ENCODE measurements at regions not wholly inside any gene's neighbourhood (a gene's known extent, or its start where the extent isn't known, plus 50 kb on each side); places are given as distances from the start of the nearest gene placed in this dataset.

DNA sequence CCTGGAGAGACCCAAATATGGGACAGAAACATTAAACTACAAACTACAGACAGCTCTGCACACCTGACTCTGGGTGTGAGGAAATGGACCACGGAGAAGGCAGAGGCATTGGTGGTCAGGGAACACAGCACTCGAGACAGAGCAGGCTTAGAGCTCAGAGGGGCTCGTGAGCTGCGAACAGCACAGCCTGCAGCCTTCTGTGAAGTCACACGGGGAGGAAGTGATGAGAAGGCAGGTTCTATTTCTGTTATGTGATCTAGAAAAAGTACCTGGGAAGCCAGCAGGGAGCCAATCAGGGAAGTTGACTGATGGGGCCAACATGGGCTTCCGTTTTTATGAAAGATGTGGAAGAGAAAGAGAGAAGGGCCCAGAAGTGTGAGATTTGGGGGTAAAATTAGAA, 88.9 kb upstream of the SNAP25 start:
- TF ChIP-seq, protein P1, sequence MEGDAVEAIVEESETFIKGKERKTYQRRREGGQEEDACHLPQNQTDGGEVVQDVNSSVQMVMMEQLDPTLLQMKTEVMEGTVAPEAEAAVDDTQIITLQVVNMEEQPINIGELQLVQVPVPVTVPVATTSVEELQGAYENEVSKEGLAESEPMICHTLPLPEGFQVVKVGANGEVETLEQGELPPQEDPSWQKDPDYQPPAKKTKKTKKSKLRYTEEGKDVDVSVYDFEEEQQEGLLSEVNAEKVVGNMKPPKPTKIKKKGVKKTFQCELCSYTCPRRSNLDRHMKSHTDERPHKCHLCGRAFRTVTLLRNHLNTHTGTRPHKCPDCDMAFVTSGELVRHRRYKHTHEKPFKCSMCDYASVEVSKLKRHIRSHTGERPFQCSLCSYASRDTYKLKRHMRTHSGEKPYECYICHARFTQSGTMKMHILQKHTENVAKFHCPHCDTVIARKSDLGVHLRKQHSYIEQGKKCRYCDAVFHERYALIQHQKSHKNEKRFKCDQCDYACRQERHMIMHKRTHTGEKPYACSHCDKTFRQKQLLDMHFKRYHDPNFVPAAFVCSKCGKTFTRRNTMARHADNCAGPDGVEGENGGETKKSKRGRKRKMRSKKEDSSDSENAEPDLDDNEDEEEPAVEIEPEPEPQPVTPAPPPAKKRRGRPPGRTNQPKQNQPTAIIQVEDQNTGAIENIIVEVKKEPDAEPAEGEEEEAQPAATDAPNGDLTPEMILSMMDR (conservative IDR thresholded peaks at IDR 0.05 in 1 of 2, IDR thresholded peaks at IDR 0.05 in 1 of 2; ENCODE audit: low read depth in 1 of 2, low read length in 2 of 2) = no peak
- TF ChIP-seq EZH2 (IDR thresholded peaks at IDR 0.05; ENCODE audit: low read length, missing control alignments) = no peak
